CD4-positive, alpha-beta T cell treated with Interleukin-6 for 4 hours (primary cell): ENCODE measurements at regions not wholly inside any gene's neighbourhood (a gene's known extent, or its start where the extent isn't known, plus 50 kb on each side); places are given as distances from the start of the nearest gene placed in this dataset.

Source experiments
- DNase-seq: peaks from one replicate; pipeline ENCODE4 v3.0.0-alpha.2; 2020; ENCODE audit warnings: mixed read lengths

- DNase-seq = no peak
Measured at GRCh38 chr21:27839512-27840115, 872.7 kb upstream of the ADAMTS5 start.

GRCh38 chr21:27838573-27838972, 871.7 kb upstream of the ADAMTS5 start:
- DNase-seq = no peak

GRCh38 chr21:27837936-27838335, 871.0 kb upstream of the ADAMTS5 start:
- no peak for DNase-seq

DNA sequence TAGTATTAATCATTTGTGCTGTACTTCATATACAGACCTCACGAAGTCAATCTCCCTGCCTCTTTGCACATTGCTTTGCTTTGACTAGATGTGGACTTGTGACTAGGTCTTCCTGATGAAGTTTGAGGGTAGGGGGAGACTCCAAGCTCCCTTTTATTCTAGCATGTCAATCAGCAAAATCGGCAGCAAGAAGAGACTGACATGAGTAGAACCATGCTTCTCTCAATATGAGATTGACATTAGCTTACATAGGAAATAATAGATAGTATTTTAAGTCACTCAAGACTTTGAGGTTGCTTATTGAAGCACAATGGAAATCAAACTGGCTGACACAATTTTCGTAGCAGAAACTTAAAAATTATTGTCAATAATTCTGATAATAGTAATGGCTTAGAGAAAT, 866.4 kb upstream of the ADAMTS5 start:
- DNase-seq = no peak

DNA sequence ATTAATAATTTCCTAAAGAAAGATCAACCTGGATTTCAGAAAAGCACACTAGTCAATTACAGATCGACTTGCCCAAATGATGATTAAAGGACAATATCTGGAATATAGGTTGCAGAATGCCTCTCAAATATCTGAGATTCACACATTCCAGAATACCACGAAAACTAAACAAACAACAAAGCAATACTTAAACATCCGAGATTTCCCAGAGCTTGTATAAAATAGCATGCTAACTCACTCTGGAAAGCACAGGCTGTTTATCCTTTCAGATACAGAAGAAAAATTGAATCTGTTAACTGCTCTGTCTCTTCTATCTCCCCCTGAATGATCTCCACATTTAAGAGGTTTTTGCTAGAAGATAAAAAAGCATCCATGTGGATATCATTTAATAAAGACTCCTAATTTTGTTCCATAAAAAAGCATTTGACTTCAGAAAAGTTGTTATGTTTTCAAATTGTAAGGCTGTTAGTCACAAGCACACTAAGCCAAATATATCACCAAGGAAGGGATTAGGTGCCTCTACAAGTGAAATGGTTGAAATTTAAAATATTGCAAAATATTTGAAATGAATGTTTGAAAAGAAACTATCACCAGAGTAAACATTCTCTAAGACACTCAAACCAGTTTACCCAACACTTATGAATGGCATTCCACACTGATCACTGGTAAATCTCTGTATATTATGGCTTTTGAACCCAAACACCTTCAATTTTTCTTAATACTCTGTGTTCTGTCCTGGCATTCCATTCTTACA, 865.1 kb upstream of the ADAMTS5 start:
- DNase-seq = no peak

- no peak for DNase-seq
Measured at GRCh38 chr21:27831177-27831576, 864.3 kb upstream of the ADAMTS5 start.

DNA sequence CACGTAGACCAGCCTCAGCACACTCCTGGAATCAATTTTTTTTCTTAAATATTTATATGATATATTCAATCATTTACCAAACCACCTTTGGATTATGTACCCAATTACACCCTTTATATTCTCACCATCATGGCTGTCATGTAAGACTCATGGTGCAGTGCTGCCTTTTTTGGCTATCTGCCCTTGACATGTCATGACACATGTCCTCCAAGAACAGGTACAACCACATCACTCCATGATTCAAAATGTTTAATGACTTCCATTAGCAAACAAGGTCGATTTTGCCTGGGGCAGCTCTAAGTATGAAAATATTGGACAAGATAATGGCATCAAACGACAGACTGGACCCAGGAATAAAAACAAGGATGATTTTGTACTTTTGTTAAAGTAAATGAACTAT, 861.1 kb upstream of the ADAMTS5 start:
- no peak for DNase-seq

- no peak for DNase-seq
Measured at GRCh38 chr21:27825035-27825434, 858.1 kb upstream of the ADAMTS5 start.

DNA sequence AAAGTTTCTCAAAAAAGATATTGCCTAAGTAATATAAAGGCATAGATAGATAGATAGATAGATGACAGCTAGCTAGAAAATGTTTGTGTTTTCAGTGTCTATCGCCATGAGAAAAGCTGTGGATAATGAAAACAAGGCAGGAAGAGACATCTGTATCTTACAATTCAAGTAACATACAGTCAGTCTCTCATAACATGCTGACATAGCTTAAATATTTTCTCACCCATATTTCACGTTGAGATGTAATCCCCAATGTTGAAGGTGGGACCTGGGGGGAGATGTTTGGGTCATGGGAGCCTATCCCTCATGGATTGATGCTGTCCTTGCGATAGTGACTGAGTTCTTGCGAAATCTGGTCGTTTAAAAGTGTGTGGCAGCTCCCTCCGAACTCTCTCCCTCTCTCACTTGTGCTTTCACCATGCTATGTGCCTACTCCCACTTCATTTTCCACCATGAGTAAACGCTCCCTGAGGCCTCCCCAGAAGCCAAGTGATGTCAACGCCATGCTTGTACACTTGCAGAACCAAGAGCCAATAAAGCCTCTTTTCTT, 856.8 kb upstream of the ADAMTS5 start:
- no peak for DNase-seq

GRCh38 chr21:27820342-27820741, 853.5 kb upstream of the ADAMTS5 start:
- DNase-seq = no peak

- DNase-seq = no peak
Measured at GRCh38 chr21:27819299-27819698, 852.4 kb upstream of the ADAMTS5 start.

DNA sequence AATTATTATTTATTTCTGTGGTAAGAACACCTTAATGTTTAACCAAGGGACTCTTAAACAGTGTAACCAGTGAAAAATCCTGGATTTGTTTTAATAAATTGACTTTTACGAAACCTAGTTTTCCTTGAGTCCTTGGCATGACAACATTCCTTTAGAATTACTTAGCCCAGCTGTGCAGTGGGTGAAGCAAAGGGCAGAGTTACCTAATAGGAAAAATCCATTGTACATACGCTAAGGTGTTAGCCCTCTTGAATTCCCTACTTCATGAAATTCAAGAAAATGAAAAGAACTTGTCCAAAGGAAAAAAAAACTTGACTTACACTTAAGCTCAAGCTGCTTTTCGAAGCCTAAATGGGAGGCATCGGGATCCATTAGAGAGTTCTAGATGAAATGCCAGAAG, 852.0 kb upstream of the ADAMTS5 start:
- no peak for DNase-seq

DNA sequence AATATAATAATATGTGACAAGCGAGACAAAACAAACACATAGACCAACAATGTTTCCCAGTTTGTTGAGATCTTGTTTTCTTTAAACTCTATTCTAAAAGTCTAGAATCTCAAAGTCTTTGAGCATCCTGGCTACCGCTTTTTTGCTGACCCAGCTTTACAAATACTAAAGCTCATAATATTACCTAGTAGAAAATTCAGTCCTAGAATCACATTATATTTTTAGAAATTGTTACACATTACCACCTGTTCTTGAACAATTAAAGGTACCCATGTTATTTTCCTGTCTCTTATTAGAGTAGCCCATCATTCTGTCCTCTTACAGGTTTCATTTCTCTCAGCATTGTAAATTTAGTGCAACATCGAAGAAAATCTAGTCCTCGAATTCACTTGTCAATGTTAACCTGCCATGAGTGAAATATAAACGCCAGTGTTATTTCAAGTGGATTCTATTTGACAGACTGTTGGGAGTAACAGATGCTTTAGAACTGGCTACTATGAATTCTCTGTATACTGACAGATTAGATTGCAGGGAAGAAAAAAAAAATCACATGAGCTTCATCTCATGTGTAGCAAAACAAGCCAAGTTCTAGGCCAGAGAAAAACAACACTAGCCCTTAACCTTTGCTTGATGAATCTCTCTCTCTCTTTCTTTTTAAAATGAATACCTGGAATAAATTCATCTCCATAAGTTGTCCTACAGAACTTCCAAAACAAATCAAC, 851.2 kb upstream of the ADAMTS5 start:
- DNase-seq = no peak

DNA sequence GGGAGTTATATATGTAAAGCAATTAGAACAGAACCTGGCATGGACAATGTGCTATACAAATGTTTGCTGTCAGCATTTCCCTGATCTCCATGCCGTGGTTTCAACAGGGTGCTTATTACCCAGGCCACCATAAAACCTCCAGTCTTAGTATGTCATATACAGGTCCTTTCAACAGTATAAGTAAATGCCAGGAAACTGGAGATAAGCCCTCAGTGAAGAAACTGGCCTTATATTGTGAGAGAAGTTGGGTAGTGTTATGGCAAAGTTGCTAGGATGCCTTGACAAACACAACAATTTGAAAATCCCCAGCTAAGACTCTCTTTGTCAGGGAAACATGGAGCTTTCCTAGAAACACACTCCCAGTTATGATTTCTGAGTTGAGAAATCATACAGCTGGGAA, 850.2 kb upstream of the ADAMTS5 start:
- no peak for DNase-seq

- no peak for DNase-seq
Measured at GRCh38 chr21:27816301-27816700, 849.4 kb upstream of the ADAMTS5 start.

DNA sequence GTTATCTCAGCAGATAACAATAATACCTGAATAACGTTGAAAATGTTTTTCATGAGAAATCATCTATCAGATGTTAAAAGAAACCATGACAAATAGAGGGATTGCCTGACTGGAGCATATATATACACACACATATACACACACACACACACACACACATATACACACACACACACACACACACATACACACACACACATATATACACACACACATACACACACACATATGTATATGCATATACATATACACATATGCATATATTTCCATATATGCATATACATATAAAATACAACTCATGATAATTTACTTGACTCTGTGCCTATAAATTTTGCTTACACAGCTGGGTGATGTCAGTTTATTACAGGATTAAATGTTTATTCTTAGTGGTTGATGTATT, 847.3 kb upstream of the ADAMTS5 start:
- no peak for DNase-seq

GRCh38 chr21:27813750-27814149, 846.9 kb upstream of the ADAMTS5 start:
- no peak for DNase-seq

GRCh38 chr21:27813344-27813743, 846.5 kb upstream of the ADAMTS5 start:
- DNase-seq = no peak

GRCh38 chr21:27812279-27812678, 845.4 kb upstream of the ADAMTS5 start:
- DNase-seq = no peak

DNA sequence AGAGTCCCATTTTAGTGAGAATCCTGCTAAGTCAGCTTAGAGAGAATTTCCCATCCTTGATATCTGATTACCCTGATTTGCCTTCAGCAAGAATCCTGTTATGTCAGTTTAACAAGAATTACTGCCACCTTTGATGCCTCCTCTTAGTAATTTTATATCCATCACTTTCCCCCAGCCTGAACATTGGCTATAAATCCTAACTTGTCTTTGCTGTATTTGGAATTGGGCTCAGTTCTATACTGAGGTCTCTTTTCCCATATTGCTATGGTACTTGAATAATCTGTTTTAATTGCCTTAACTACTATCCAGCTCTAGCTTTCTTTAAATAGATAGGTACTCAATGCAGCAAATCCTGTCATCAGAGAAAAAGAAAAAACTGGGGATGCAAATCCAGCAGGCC, 842.0 kb upstream of the ADAMTS5 start:
- no peak for DNase-seq

- no peak for DNase-seq
Measured at GRCh38 chr21:27807596-27807995, 840.7 kb upstream of the ADAMTS5 start.

DNA sequence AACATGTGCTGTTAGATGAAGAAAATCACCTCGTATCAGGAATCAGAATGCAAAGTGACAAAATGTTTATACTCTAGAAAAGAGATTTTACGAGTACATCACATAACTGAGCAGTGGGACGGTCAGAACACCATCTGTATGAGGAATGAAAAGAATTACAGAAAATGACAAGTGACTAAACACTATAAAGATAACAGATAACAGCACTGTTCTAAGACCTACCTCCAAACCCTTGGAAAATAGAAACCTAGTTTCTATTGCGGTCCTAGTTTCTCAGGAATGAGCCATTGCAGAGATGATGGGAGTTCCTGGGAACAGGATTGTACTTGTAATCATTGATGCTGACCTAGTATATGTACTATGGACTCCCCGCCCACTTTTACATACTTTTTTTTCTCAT, 839.4 kb upstream of the ADAMTS5 start:
- DNase-seq = no peak

- no peak for DNase-seq
Measured at GRCh38 chr21:27805696-27806095, 838.8 kb upstream of the ADAMTS5 start.

DNA sequence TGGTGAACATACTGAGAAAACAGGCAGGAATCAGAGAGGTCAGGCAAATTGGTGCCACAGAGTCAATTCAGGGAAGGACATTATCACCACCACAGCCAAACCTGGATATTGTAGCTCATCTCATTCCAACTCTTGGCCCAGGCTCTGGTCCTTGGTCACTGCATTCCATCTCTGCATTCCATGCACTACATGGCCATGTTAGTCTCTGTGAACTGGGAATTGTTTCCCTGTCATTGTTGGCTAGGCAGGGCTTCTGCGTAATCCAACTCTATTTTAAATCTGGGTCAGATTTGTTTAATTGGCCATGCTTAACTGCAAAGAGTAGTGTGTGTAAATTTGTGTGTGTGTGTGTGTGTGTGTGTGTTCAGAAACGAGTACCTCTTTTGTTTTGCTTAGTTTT, 837.6 kb upstream of the ADAMTS5 start:
- no peak for DNase-seq
